ENCODE measurements at regions not wholly inside any gene's neighbourhood (a gene's known extent, or its start where the extent isn't known, plus 50 kb on each side); places are given as distances from the start of the nearest gene placed in this dataset.
"Not testable (repeated sequence)": the region's sequence is repeated elsewhere in the genome, so short reads cannot be mapped to it uniquely, and the experiment has no call there.

- no peak for TF ChIP-seq POLR2AphosphoS5 (IDR thresholded peaks at IDR 0.05)
- TF ChIP-seq CTCF (IDR thresholded peaks at IDR 0.05): no peak
- no peak for TF ChIP-seq EP300 (IDR thresholded peaks at IDR 0.05; ENCODE audit: low read depth)
- TF ChIP-seq POLR2A (IDR thresholded peaks at IDR 0.05): no peak
- in situ Hi-C loops (cut with MboI; ENCODE audit: low pct_ligation_motif_present in 1 of 4, low pct_unique_long_range_greater_than_20kb in 1 of 4, low sequenced_read_pairs in 3 of 4) (no loop called here), intact Hi-C loops (cut with DNase I; ENCODE audit: low total_unique reads) (no loop called here)
- no peaks in the 10 kb centered on the region for H3K36me3 ChIP-seq
- no peaks in the 10 kb centered on the region for H3K9me3 ChIP-seq
- DNase-seq: no peak
- no peaks in the 10 kb centered on the region for H3K4me1 ChIP-seq
- WGBS, 2 donors (ENCODE audit: low coverage in 1 of 2): 84 to 91% methylated on average over 3 to 4 of the region's 4 CpGs
- H3K27me3 ChIP-seq: no peaks in the 10 kb centered on the region
- no peak overlapping the region for H3K4me3 ChIP-seq
- no peak overlapping the region for H3K27ac ChIP-seq
Measured at GRCh38 chr13:43961909-43962308, 82.2 kb downstream of the LACC1 start.

GRCh38 chr13:43963726-43964125, 84.0 kb downstream of the LACC1 start:
- Histone ChIP-seq H3K9me3 (no peaks in the 10 kb centered on the region), H3K4me1 (no peaks in the 10 kb centered on the region), H3K27ac (no peak overlapping the region), H3K4me3 (no peak overlapping the region), H3K36me3 (no peaks in the 10 kb centered on the region), H3K27me3 (no peaks in the 10 kb centered on the region)
- TF ChIP-seq EP300 (IDR thresholded peaks at IDR 0.05; ENCODE audit: low read depth) (no peak), CTCF (IDR thresholded peaks at IDR 0.05) (no peak), POLR2A (IDR thresholded peaks at IDR 0.05) (no peak), POLR2AphosphoS5 (IDR thresholded peaks at IDR 0.05) (no peak)
- in situ Hi-C loops (cut with MboI; ENCODE audit: low pct_ligation_motif_present in 1 of 4, low pct_unique_long_range_greater_than_20kb in 1 of 4, low sequenced_read_pairs in 3 of 4): no loop called here
- no peak for DNase-seq
- 90 to 91% methylated on average over 4 of the region's 4 CpGs for WGBS, 2 donors (ENCODE audit: low coverage in 1 of 2)
- intact Hi-C loops (cut with DNase I; ENCODE audit: low total_unique reads): no loop called here

DNA sequence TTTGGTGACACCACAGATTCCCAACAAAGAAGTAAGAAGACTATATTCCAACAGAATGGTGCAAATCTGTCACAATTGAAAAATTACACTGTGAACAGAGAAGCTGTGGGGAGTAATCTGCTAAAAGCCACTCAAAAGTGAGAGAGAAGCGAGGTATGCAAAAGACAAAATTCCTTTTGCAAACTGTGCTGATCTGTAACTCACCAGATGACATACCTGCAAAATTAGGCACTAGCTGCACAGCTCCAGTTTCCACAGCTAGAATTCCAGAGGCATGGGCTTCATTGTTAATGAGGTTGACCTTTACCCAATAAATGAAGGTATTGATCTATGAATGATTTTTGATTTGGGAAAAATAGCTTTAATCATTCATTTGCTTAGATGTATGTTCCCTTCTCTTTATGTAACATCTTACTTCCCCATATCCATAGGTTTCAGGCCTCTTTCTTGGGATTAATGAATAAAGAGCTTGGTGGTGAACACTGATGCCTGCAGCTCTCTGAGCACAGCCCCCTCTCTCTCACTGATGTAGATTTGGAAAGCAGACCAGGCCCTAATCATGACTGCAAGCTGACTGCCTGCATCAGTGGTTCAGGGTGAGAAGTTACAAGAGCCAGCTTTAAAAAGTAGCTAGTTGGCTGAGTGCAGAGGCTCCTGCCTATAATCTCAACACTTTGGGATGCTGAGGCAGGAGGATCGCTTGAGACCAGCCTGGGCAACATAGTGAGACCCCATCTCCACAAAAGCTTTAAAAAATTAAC, 85.2 kb downstream of the LACC1 start:
- no peak for DNase-seq
- Histone ChIP-seq H3K4me3 (no peak overlapping the region), H3K36me3 (no peaks in the 10 kb centered on the region), H3K27me3 (no peaks in the 10 kb centered on the region), H3K4me1 (no peaks in the 10 kb centered on the region), H3K9me3 (no peaks in the 10 kb centered on the region), H3K27ac (no peak overlapping the region)
- in situ Hi-C loops (cut with MboI; ENCODE audit: low pct_ligation_motif_present in 1 of 4, low pct_unique_long_range_greater_than_20kb in 1 of 4, low sequenced_read_pairs in 3 of 4): no loop called here
- 80 to 89% methylated on average over 1 to 2 of the region's 2 CpGs for WGBS, 2 donors (ENCODE audit: low coverage in 1 of 2)
- intact Hi-C loops (cut with DNase I; ENCODE audit: low total_unique reads): no loop called here
- TF ChIP-seq POLR2A (IDR thresholded peaks at IDR 0.05) (no peak), EP300 (IDR thresholded peaks at IDR 0.05; ENCODE audit: low read depth) (no peak), POLR2AphosphoS5 (IDR thresholded peaks at IDR 0.05) (no peak), CTCF (IDR thresholded peaks at IDR 0.05) (no peak)

DNA sequence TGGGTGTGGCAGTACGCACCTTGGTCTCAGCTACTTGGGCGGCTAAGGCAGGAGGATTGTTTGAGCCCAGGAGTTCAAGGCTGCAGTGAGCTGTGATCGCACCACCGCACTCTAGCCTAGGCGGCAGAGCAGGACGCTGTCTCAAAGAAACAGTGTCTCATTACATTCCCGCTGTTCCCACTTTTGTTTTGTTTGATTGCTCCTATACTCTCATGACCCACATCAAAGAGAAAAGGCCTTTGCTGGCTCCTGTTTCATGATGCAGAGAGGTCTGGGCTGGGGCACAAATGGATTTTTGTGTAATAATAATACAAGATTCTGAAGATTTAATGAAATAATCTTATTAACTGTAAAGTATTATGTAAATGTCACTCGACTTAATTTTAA, 85.7 kb downstream of the LACC1 start:
- no peaks in the 10 kb centered on the region for H3K9me3 ChIP-seq
- in situ Hi-C loops (cut with MboI; ENCODE audit: low pct_ligation_motif_present in 1 of 4, low pct_unique_long_range_greater_than_20kb in 1 of 4, low sequenced_read_pairs in 3 of 4): no loop called here
- WGBS, 2 donors (ENCODE audit: low coverage in 1 of 2): 90 to 100% methylated on average over 1 to 8 of the region's 8 CpGs

DNA sequence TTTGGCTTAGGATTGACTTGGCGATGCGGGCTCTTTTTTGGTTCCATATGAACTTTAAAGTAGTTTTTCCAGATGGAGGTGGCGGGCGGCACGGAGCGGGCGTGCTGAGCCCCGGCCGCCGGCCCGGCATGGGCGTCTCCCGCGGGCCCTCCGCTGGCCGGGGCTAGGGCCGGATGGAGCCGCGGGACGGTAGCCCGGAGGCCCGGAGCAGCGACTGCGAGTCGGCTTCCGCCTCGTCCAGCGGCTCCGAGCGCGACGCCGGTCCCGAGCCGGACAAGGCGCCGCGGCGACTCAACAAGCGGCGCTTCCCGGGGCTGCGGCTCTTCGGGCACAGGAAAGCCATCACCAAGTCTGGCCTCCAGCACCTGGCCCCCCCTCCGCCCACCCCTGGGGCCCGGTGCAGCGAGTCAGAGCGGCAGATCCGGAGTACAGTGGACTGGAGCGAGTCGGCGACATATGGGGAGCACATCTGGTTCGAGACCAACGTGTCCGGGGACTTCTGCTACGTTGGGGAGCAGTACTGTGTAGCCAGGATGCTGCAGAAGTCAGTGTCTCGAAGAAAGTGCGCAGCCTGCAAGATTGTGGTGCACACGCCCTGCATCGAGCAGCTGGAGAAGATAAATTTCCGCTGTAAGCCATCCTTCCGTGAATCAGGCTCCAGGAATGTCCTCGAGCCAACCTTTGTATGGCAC, 88.7 kb downstream of the LACC1 start:
- 93% methylated on average over 61 of the region's 63 CpGs; no CpG with 5 or more reads in 1 of the 2 donors for WGBS, 2 donors (ENCODE audit: low coverage in 1 of 2)
- intact Hi-C loops (cut with DNase I; ENCODE audit: low total_unique reads); DNase-seq; H3K27me3 ChIP-seq; H3K4me3 ChIP-seq; H3K36me3 ChIP-seq; H3K9me3 ChIP-seq; H3K27ac ChIP-seq; H3K4me1 ChIP-seq; in situ Hi-C loops (cut with MboI; ENCODE audit: low pct_ligation_motif_present in 1 of 4, low pct_unique_long_range_greater_than_20kb in 1 of 4, low sequenced_read_pairs in 3 of 4): not testable (repeated sequence)

More for the DNA sequence above, 85.7 kb downstream of the LACC1 start:
- Histone ChIP-seq H3K27me3 (no peaks in the 10 kb centered on the region), H3K4me1 (no peaks in the 10 kb centered on the region), H3K4me3 (no peak overlapping the region), H3K36me3 (no peaks in the 10 kb centered on the region), H3K27ac (no peak overlapping the region)
- TF ChIP-seq CTCF (IDR thresholded peaks at IDR 0.05): no peak
- TF ChIP-seq POLR2A (IDR thresholded peaks at IDR 0.05): no peak
- no peak for TF ChIP-seq EP300 (IDR thresholded peaks at IDR 0.05; ENCODE audit: low read depth)
- no peak for TF ChIP-seq POLR2AphosphoS5 (IDR thresholded peaks at IDR 0.05)
- no peak for DNase-seq
- intact Hi-C loops (cut with DNase I; ENCODE audit: low total_unique reads): no loop called here

DNA sequence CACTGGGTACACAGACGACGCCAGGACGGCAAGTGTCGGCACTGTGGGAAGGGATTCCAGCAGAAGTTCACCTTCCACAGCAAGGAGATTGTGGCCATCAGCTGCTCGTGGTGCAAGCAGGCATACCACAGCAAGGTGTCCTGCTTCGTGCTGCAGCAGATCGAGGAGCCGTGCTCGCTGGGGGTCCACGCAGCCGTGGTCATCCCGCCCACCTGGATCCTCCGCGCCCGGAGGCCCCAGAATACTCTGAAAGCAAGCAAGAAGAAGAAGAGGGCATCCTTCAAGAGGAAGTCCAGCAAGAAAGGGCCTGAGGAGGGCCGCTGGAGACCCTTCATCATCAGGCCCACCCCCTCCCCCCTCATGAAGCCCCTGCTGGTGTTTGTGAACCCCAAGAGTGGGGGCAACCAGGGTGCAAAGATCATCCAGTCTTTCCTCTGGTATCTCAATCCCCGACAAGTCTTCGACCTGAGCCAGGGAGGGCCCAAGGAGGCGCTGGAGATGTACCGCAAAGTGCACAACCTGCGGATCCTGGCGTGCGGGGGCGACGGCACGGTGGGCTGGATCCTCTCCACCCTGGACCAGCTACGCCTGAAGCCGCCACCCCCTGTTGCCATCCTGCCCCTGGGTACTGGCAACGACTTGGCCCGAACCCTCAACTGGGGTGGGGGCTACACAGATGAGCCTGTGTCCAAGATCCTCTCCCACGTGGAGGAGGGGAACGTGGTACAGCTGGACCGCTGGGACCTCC, 89.4 kb downstream of the LACC1 start:
- in situ Hi-C loops (cut with MboI; ENCODE audit: low pct_ligation_motif_present in 1 of 4, low pct_unique_long_range_greater_than_20kb in 1 of 4, low sequenced_read_pairs in 3 of 4); DNase-seq; intact Hi-C loops (cut with DNase I; ENCODE audit: low total_unique reads); H3K9me3 ChIP-seq; H3K27ac ChIP-seq; H3K4me1 ChIP-seq; H3K36me3 ChIP-seq; H3K4me3 ChIP-seq; H3K27me3 ChIP-seq: not testable (repeated sequence)
- WGBS, 2 donors (ENCODE audit: low coverage in 1 of 2): 94% methylated on average over 30 of the region's 33 CpGs; no CpG with 5 or more reads in 1 of the 2 donors

Measured in transverse colon (tissue), 4 donors.